Testis (tissue), 2 donors: ENCODE measurements at regions not wholly inside any gene's neighbourhood (a gene's known extent, or its start where the extent isn't known, plus 50 kb on each side); places are given as distances from the start of the nearest gene placed in this dataset.

Source experiments
- POLR2A ChIP-seq: fragments of 450-650 bp; IDR thresholded peaks from one replicate; pipeline ENCODE4 v1.6.1; 2017; ENCODE audit warnings: antibody characterized with exemption, mild to moderate bottlenecking, moderate library complexity
- TF ChIP-seq, protein P1 (sequence below), 3 experiments: fragments of 450-650 bp in 2 of 3; fragments of 200-600 bp in 1 of 3; sonication (generic) in 1 of 3; IDR thresholded peaks; one replicate each; pipeline ENCODE4 v1.5.1; 2016 to 2019; ENCODE audit warnings: antibody characterized with exemption in 3 of 3, mild to moderate bottlenecking in 2 of 3, moderate library complexity in 1 of 3

DNA sequence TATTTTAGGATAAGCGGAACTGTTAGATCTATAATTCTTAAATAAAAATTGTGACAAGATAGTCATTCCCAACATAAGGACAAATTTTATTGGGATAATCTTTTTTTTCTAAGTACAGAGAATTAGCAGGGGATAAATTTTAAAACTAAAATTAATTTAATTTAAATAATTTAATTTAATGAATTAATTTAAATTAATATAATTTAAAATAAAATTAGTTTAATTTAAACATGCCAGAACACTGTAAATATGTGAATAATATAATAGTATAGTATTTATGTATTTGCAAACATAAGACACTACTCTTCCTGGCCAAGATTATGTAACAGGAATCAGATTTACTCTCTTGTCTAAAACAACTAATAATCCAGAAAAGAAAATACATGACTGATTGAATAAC, 1055.9 kb downstream of the PDHA2 start:
- TF ChIP-seq POLR2A = no peak
- TF ChIP-seq, protein P1, sequence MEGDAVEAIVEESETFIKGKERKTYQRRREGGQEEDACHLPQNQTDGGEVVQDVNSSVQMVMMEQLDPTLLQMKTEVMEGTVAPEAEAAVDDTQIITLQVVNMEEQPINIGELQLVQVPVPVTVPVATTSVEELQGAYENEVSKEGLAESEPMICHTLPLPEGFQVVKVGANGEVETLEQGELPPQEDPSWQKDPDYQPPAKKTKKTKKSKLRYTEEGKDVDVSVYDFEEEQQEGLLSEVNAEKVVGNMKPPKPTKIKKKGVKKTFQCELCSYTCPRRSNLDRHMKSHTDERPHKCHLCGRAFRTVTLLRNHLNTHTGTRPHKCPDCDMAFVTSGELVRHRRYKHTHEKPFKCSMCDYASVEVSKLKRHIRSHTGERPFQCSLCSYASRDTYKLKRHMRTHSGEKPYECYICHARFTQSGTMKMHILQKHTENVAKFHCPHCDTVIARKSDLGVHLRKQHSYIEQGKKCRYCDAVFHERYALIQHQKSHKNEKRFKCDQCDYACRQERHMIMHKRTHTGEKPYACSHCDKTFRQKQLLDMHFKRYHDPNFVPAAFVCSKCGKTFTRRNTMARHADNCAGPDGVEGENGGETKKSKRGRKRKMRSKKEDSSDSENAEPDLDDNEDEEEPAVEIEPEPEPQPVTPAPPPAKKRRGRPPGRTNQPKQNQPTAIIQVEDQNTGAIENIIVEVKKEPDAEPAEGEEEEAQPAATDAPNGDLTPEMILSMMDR (IDR thresholded peaks at IDR 0.05) = no peak
